ENCODE measurements at regions not wholly inside any gene's neighbourhood (a gene's known extent, or its start where the extent isn't known, plus 50 kb on each side); places are given as distances from the start of the nearest gene placed in this dataset.

GRCh38 chr12:69096669-69097335, 142.6 kb upstream of the CPSF6 start (continued):
- TF ChIP-seq BCLAF1 (IDR thresholded peaks at IDR 0.05) (no peak), BCL3 (IDR thresholded peaks at IDR 0.05; ENCODE audit: borderline replicate concordance, insufficient read depth, low read depth, low read length, poor library complexity, severe bottlenecking) (no peak), NRF1 (conservative IDR thresholded peaks at IDR 0.05; ENCODE audit: low read depth, low read length) (no peak), STAT1 (conservative IDR thresholded peaks at IDR 0.05) (no peak), RELA (IDR thresholded peaks at IDR 0.05; ENCODE audit: borderline replicate concordance, partially characterized antibody) (no peak), RFX5 (IDR thresholded peaks at IDR 0.05; ENCODE audit: low read depth, low read length) (no peak)
- TF ChIP-seq, protein P1, sequence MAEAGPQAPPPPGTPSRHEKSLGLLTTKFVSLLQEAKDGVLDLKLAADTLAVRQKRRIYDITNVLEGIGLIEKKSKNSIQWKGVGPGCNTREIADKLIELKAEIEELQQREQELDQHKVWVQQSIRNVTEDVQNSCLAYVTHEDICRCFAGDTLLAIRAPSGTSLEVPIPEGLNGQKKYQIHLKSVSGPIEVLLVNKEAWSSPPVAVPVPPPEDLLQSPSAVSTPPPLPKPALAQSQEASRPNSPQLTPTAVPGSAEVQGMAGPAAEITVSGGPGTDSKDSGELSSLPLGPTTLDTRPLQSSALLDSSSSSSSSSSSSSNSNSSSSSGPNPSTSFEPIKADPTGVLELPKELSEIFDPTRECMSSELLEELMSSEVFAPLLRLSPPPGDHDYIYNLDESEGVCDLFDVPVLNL (IDR thresholded peaks at IDR 0.05; ENCODE audit: low read depth, low read length) = no peak
